ENCODE measurements at regions not wholly inside any gene's neighbourhood (a gene's known extent, or its start where the extent isn't known, plus 50 kb on each side); places are given as distances from the start of the nearest gene placed in this dataset.

DNA sequence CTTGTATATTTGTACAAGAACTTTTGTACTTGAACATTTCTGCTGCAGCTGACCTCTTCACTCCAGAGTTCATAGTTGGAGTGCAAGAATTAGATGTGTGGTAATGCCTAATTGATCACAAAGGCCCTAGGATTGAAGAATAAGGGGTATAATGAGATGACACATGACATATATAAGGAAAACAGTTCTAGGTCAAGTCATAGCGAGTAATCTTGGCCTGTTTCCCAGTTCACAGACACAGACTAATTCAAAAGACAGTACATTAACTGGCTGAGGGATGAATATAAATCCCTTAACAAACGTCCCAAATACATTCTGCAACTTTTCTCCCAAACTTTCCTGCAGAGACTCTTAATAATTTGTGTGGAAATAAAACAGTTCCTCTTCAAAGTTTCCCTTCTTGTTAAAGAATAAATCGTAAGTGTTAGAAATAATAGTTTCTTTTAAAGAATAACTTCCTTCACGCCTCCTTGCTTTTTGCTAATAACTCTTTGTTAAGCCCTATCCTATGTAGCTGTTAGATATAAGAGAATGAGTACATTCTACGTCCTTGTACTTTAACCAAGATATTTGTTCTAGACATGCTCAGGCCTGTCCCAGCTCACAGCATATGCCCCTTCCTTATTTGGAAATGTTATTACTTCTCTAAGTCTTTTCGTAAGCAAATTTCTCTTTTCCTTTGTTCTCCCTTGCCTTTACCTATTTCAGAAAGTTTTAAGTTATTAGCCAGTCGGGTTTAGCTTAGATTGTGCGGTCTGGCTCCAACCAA, 556.4 kb upstream of the CTNND2 start:
- no peaks in the 10 kb centered on the region for H3K4me1 Mint-ChIP-seq
- Histone ChIP-seq H3K36me3 (ENCODE audit: control insufficient read depth, insufficient read depth, low read length) (no peaks in the 10 kb centered on the region), H3K4me1 (ENCODE audit: control insufficient read depth, insufficient read depth, low read length, poor library complexity, severe bottlenecking) (no peaks in the 10 kb centered on the region), H3K27me3 (ENCODE audit: control insufficient read depth, insufficient read depth, low read length) (no peaks in the 10 kb centered on the region), H3K4me3 (ENCODE audit: low read depth, low read length) (no peak overlapping the region), H3K9me3 (ENCODE audit: control insufficient read depth in 2 of 2, low read length in 2 of 2) (peaks cover 3 to 5% of the 10 kb centered on the region in 2 experiments), H3K27ac (ENCODE audit: insufficient read depth, low read length, poor library complexity, severe bottlenecking) (no peak overlapping the region)
- no peak for ATAC-seq (ENCODE audit: low read depth in 2 of 2)
- H3K27me3 Mint-ChIP-seq: no peaks in the 10 kb centered on the region
- no peak overlapping the region for H3K27ac Mint-ChIP-seq
- peaks cover 3 to 36% (median 9%) of the 10 kb centered on the region in 7 donors for H3K9me3 Mint-ChIP-seq
- DNase-seq: no peak
- no peak overlapping the region for H3K4me3 Mint-ChIP-seq
- H3K36me3 Mint-ChIP-seq: no peaks in the 10 kb centered on the region

DNA sequence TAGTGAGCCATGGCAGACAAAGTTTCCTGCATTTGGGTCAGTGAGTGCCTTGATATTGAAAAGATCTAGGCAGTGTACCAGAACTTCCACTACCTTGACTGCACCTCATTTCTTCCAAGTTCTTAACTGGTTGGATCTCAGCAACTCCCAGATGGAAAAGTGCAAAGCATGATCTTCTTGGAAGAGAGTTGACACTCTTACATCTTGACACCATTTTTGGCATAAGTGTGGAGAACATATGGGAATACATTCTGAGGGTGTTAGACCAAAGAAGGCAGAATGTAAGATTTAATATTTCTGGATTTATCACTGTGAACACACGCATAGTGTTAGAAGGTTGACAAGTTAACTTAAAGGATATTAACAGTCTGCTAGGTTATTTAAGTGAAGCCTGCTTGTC, 555.1 kb upstream of the CTNND2 start:
- peaks cover 3 to 5% of the 10 kb centered on the region in 2 experiments for H3K9me3 ChIP-seq (ENCODE audit: control insufficient read depth in 2 of 2, low read length in 2 of 2)
- no peak for ATAC-seq (ENCODE audit: low read depth in 2 of 2)
- no peaks in the 10 kb centered on the region for H3K4me1 ChIP-seq (ENCODE audit: control insufficient read depth, insufficient read depth, low read length, poor library complexity, severe bottlenecking)
- DNase-seq: no peak
- no peaks in the 10 kb centered on the region for H3K36me3 ChIP-seq (ENCODE audit: control insufficient read depth, insufficient read depth, low read length)
- H3K27me3 ChIP-seq (ENCODE audit: control insufficient read depth, insufficient read depth, low read length): no peaks in the 10 kb centered on the region
- H3K36me3 Mint-ChIP-seq: no peaks in the 10 kb centered on the region
- H3K9me3 Mint-ChIP-seq: peaks cover 2 to 31% (median 7%) of the 10 kb centered on the region in 7 donors
- H3K27me3 Mint-ChIP-seq: no peaks in the 10 kb centered on the region
- no peak overlapping the region for H3K27ac Mint-ChIP-seq
- H3K4me3 Mint-ChIP-seq: no peak overlapping the region
- no peak overlapping the region for H3K4me3 ChIP-seq (ENCODE audit: low read depth, low read length)
- no peak overlapping the region for H3K27ac ChIP-seq (ENCODE audit: insufficient read depth, low read length, poor library complexity, severe bottlenecking)
- H3K4me1 Mint-ChIP-seq: no peaks in the 10 kb centered on the region

DNA sequence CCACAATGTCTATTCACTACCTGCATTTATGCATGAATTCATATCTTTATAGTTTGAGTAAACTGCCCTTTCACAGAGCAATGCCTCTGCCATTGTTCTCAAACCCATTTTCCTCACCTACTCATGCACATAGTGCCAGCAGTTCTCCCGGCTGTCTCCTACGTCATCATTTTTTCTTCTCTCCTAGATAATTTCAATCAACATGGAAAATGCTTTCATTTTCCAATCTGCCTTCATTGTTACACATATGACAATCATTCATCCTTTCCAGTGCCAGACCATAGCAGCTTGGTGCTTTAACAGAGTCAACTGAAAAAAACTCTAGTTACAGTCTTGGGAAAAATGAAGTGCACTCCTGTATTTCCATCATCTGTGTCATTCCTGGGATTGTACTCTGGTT, 514.8 kb upstream of the CTNND2 start:
- no peaks in the 10 kb centered on the region for H3K27me3 Mint-ChIP-seq
- ATAC-seq (ENCODE audit: low read depth in 2 of 2): no peak
- H3K9me3 Mint-ChIP-seq: peaks cover 0 to 17% (median 6%) of the 10 kb centered on the region in 7 donors
- H3K36me3 ChIP-seq (ENCODE audit: control insufficient read depth, insufficient read depth, low read length): no peaks in the 10 kb centered on the region
- H3K36me3 Mint-ChIP-seq: no peaks in the 10 kb centered on the region
- peaks cover 0 to 12% of the 10 kb centered on the region in 2 experiments for H3K9me3 ChIP-seq (ENCODE audit: control insufficient read depth in 2 of 2, low read length in 2 of 2)
- H3K4me3 Mint-ChIP-seq: no peak overlapping the region
- no peaks in the 10 kb centered on the region for H3K27me3 ChIP-seq (ENCODE audit: control insufficient read depth, insufficient read depth, low read length)
- H3K27ac ChIP-seq (ENCODE audit: insufficient read depth, low read length, poor library complexity, severe bottlenecking): no peak overlapping the region
- no peak for DNase-seq
- no peaks in the 10 kb centered on the region for H3K4me1 Mint-ChIP-seq
- H3K4me1 ChIP-seq (ENCODE audit: control insufficient read depth, insufficient read depth, low read length, poor library complexity, severe bottlenecking): no peaks in the 10 kb centered on the region
- no peak overlapping the region for H3K27ac Mint-ChIP-seq
- no peak overlapping the region for H3K4me3 ChIP-seq (ENCODE audit: low read depth, low read length)

DNA sequence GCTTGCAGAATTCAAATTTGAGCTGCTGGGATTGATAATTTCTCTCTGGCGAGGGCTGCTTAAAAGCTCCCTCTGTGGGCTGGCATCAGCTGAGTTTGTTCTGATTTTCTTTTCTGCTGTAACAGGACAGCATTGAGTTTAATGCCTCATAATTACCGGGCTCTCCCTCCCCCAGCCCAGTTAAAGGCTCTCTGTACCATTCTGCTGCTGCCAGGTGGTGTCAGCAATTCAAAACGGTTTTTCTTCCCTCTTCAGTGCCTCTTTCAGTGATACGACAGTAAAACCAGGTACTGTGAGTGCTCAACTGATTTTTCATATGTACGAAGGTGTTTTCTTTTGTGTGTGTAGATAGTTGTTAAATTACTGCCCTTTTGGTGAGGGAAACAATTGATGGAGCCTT, 509.3 kb upstream of the CTNND2 start:
- Mint-ChIP-seq H3K27ac (no peak overlapping the region), H3K27me3 (no peaks in the 10 kb centered on the region), H3K9me3 (peaks cover 3 to 29% (median 10%) of the 10 kb centered on the region in 7 donors), H3K4me3 (no peak overlapping the region), H3K4me1 (no peaks in the 10 kb centered on the region), H3K36me3 (no peaks in the 10 kb centered on the region)
- no peaks in the 10 kb centered on the region for H3K36me3 ChIP-seq (ENCODE audit: control insufficient read depth, insufficient read depth, low read length)
- no peak overlapping the region for H3K4me3 ChIP-seq (ENCODE audit: low read depth, low read length)
- ATAC-seq (ENCODE audit: low read depth in 2 of 2): no peak
- DNase-seq: no peak
- peaks cover 1 to 17% of the 10 kb centered on the region in 2 experiments for H3K9me3 ChIP-seq (ENCODE audit: control insufficient read depth in 2 of 2, low read length in 2 of 2)
- no peak overlapping the region for H3K27ac ChIP-seq (ENCODE audit: insufficient read depth, low read length, poor library complexity, severe bottlenecking)
- H3K27me3 ChIP-seq (ENCODE audit: control insufficient read depth, insufficient read depth, low read length): no peaks in the 10 kb centered on the region
- no peaks in the 10 kb centered on the region for H3K4me1 ChIP-seq (ENCODE audit: control insufficient read depth, insufficient read depth, low read length, poor library complexity, severe bottlenecking)

DNA sequence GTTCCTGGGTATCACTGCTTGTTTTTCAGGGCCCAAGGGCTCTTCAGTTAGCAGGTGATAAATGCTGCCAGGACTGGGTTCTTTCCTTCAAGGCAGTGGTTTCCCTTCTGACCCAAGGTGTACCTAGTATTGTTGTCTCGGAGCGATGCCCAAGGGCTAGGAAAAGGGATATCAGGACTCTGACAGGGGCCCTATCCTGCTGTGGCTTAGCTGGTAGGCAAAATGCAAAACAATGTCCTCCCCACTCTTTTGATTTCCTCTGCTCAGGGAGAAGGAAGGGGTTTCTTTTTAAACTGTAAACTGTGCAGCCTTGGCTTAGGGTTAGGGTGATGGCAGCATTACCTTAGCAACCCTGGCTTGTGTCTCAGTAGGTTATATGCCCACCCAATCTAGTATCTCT, 508.8 kb upstream of the CTNND2 start:
- H3K4me3 Mint-ChIP-seq: no peak overlapping the region
- H3K27ac Mint-ChIP-seq: no peak overlapping the region
- Histone ChIP-seq H3K27me3 (ENCODE audit: control insufficient read depth, insufficient read depth, low read length) (no peaks in the 10 kb centered on the region), H3K4me3 (ENCODE audit: low read depth, low read length) (no peak overlapping the region), H3K27ac (ENCODE audit: insufficient read depth, low read length, poor library complexity, severe bottlenecking) (no peak overlapping the region), H3K4me1 (ENCODE audit: control insufficient read depth, insufficient read depth, low read length, poor library complexity, severe bottlenecking) (no peaks in the 10 kb centered on the region), H3K9me3 (ENCODE audit: control insufficient read depth in 2 of 2, low read length in 2 of 2) (peaks cover 1 to 14% of the 10 kb centered on the region in 2 experiments), H3K36me3 (ENCODE audit: control insufficient read depth, insufficient read depth, low read length) (no peaks in the 10 kb centered on the region)
- H3K36me3 Mint-ChIP-seq: no peaks in the 10 kb centered on the region
- no peaks in the 10 kb centered on the region for H3K4me1 Mint-ChIP-seq
- no peak for ATAC-seq (ENCODE audit: low read depth in 2 of 2)
- H3K27me3 Mint-ChIP-seq: no peaks in the 10 kb centered on the region
- peaks cover 3 to 32% (median 10%) of the 10 kb centered on the region in 7 donors for H3K9me3 Mint-ChIP-seq
- DNase-seq: no peak

GRCh38 chr5:12399868-12400267, 495.6 kb upstream of the CTNND2 start:
- Mint-ChIP-seq H3K4me3 (no peak overlapping the region), H3K9me3 (peaks cover 0 to 29% (median 4%) of the 10 kb centered on the region in 7 donors), H3K4me1 (no peaks in the 10 kb centered on the region), H3K27me3 (no peaks in the 10 kb centered on the region), H3K27ac (no peak overlapping the region), H3K36me3 (no peaks in the 10 kb centered on the region)
- Histone ChIP-seq H3K27me3 (ENCODE audit: control insufficient read depth, insufficient read depth, low read length) (no peaks in the 10 kb centered on the region), H3K9me3 (ENCODE audit: control insufficient read depth in 2 of 2, low read length in 2 of 2) (peaks cover 0 to 3% of the 10 kb centered on the region in 2 experiments), H3K36me3 (ENCODE audit: control insufficient read depth, insufficient read depth, low read length) (no peaks in the 10 kb centered on the region), H3K4me3 (ENCODE audit: low read depth, low read length) (no peak overlapping the region), H3K27ac (ENCODE audit: insufficient read depth, low read length, poor library complexity, severe bottlenecking) (no peak overlapping the region), H3K4me1 (ENCODE audit: control insufficient read depth, insufficient read depth, low read length, poor library complexity, severe bottlenecking) (no peaks in the 10 kb centered on the region)
- ATAC-seq (ENCODE audit: low read depth in 2 of 2): no peak
- DNase-seq: no peak

GRCh38 chr5:12392246-12392645, 488.0 kb upstream of the CTNND2 start:
- H3K4me1 Mint-ChIP-seq: no peaks in the 10 kb centered on the region
- no peak overlapping the region for H3K27ac Mint-ChIP-seq
- no peak for DNase-seq

GRCh38 chr5:12385095-12385494, 480.8 kb upstream of the CTNND2 start:
- Histone ChIP-seq H3K36me3 (ENCODE audit: control insufficient read depth, insufficient read depth, low read length) (no peaks in the 10 kb centered on the region), H3K27ac (ENCODE audit: insufficient read depth, low read length, poor library complexity, severe bottlenecking) (no peak overlapping the region), H3K4me1 (ENCODE audit: control insufficient read depth, insufficient read depth, low read length, poor library complexity, severe bottlenecking) (no peaks in the 10 kb centered on the region), H3K9me3 (ENCODE audit: control insufficient read depth in 2 of 2, low read length in 2 of 2) (peaks cover 3 to 13% of the 10 kb centered on the region in 2 experiments), H3K4me3 (ENCODE audit: low read depth, low read length) (no peak overlapping the region), H3K27me3 (ENCODE audit: control insufficient read depth, insufficient read depth, low read length) (no peaks in the 10 kb centered on the region)
- no peak for ATAC-seq (ENCODE audit: low read depth in 2 of 2)
- Mint-ChIP-seq H3K9me3 (peaks cover 6 to 38% (median 9%) of the 10 kb centered on the region in 7 donors), H3K36me3 (no peaks in the 10 kb centered on the region), H3K27ac (no peak overlapping the region), H3K4me3 (no peak overlapping the region), H3K27me3 (no peaks in the 10 kb centered on the region), H3K4me1 (no peaks in the 10 kb centered on the region)
- DNase-seq: no peak

More at GRCh38 chr5:12392246-12392645, 488.0 kb upstream of the CTNND2 start:
- no peaks in the 10 kb centered on the region for H3K4me1 ChIP-seq (ENCODE audit: control insufficient read depth, insufficient read depth, low read length, poor library complexity, severe bottlenecking)
- no peaks in the 10 kb centered on the region for H3K36me3 ChIP-seq (ENCODE audit: control insufficient read depth, insufficient read depth, low read length)
- H3K27me3 ChIP-seq (ENCODE audit: control insufficient read depth, insufficient read depth, low read length): no peaks in the 10 kb centered on the region
- no peaks in the 10 kb centered on the region for H3K36me3 Mint-ChIP-seq
- H3K27ac ChIP-seq (ENCODE audit: insufficient read depth, low read length, poor library complexity, severe bottlenecking): no peak overlapping the region
- no peak overlapping the region for H3K4me3 ChIP-seq (ENCODE audit: low read depth, low read length)
- peaks cover 4 to 15% of the 10 kb centered on the region in 2 experiments for H3K9me3 ChIP-seq (ENCODE audit: control insufficient read depth in 2 of 2, low read length in 2 of 2)
- no peak overlapping the region for H3K4me3 Mint-ChIP-seq
- H3K9me3 Mint-ChIP-seq: peaks cover 0 to 18% (median 6%) of the 10 kb centered on the region in 7 donors
- no peak for ATAC-seq (ENCODE audit: low read depth in 2 of 2)
- no peaks in the 10 kb centered on the region for H3K27me3 Mint-ChIP-seq
